ENCODE measurements at regions not wholly inside any gene's neighbourhood (a gene's known extent, or its start where the extent isn't known, plus 50 kb on each side); places are given as distances from the start of the nearest gene placed in this dataset.

- TF ChIP-seq TCF12 (IDR thresholded peaks at IDR 0.05; ENCODE audit: low read depth) (no peak), NFIC (IDR thresholded peaks at IDR 0.05) (no peak), RAD21 (IDR thresholded peaks at IDR 0.05; ENCODE audit: low read depth) (no peak), CREB1 (IDR thresholded peaks at IDR 0.05; ENCODE audit: low read depth) (no peak), MAX (IDR thresholded peaks at IDR 0.05) (no peak), FOXM1 (IDR thresholded peaks at IDR 0.05; ENCODE audit: borderline replicate concordance, low read depth) (no peak), REST (IDR thresholded peaks at IDR 0.05; ENCODE audit: low read depth) (no peak), TEAD4 (IDR thresholded peaks at IDR 0.05) (no peak)
Measured at GRCh38 chr3:163541629-163542028, 1536.7 kb downstream of the SI start.

- TF ChIP-seq FOXM1 (IDR thresholded peaks at IDR 0.05; ENCODE audit: borderline replicate concordance, low read depth) (no peak), CEBPB (IDR thresholded peaks at IDR 0.05) (no peak), CREB1 (IDR thresholded peaks at IDR 0.05; ENCODE audit: low read depth) (no peak), YY1 (IDR thresholded peaks at IDR 0.05; ENCODE audit: low read depth) (no peak), TAF1 (IDR thresholded peaks at IDR 0.05; ENCODE audit: low read depth) (no peak), MAX (IDR thresholded peaks at IDR 0.05) (no peak), REST (IDR thresholded peaks at IDR 0.05; ENCODE audit: low read depth) (no peak), USF1 (IDR thresholded peaks at IDR 0.05) (no peak), TCF12 (IDR thresholded peaks at IDR 0.05; ENCODE audit: low read depth) (no peak), EGR1 (IDR thresholded peaks at IDR 0.05) (no peak), NFIC (IDR thresholded peaks at IDR 0.05) (no peak)
Measured at GRCh38 chr3:163538387-163538786, 1539.9 kb downstream of the SI start.

- TF ChIP-seq ZBTB7A (IDR thresholded peaks at IDR 0.05; ENCODE audit: low read depth), result no peak
- TF ChIP-seq TAF1 (IDR thresholded peaks at IDR 0.05; ENCODE audit: low read depth), result no peak
- TF ChIP-seq CEBPB (IDR thresholded peaks at IDR 0.05), result no peak
- no peak for TF ChIP-seq EGR1 (IDR thresholded peaks at IDR 0.05)
- no peak for TF ChIP-seq NFIC (IDR thresholded peaks at IDR 0.05)
- TF ChIP-seq FOXM1 (IDR thresholded peaks at IDR 0.05; ENCODE audit: borderline replicate concordance, low read depth), result no peak
- no peak for TF ChIP-seq REST (IDR thresholded peaks at IDR 0.05; ENCODE audit: low read depth)
- no peak for TF ChIP-seq USF1 (IDR thresholded peaks at IDR 0.05)
- no peak for TF ChIP-seq RAD21 (IDR thresholded peaks at IDR 0.05; ENCODE audit: low read depth)
- TF ChIP-seq EP300 (IDR thresholded peaks at IDR 0.05; ENCODE audit: borderline replicate concordance), result no peak
- no peak for TF ChIP-seq CREB1 (IDR thresholded peaks at IDR 0.05; ENCODE audit: low read depth)
- TF ChIP-seq MAX (IDR thresholded peaks at IDR 0.05), result no peak
- no peak for TF ChIP-seq TEAD4 (IDR thresholded peaks at IDR 0.05)
Measured at GRCh38 chr3:163533381-163533780, 1544.9 kb downstream of the SI start.

- TF ChIP-seq ZBTB7A (IDR thresholded peaks at IDR 0.05; ENCODE audit: low read depth), result no peak
- no peak for TF ChIP-seq EGR1 (IDR thresholded peaks at IDR 0.05)
- no peak for TF ChIP-seq CEBPB (IDR thresholded peaks at IDR 0.05)
- TF ChIP-seq TEAD4 (IDR thresholded peaks at IDR 0.05), result no peak
- TF ChIP-seq REST (IDR thresholded peaks at IDR 0.05; ENCODE audit: low read depth), result no peak
- no peak for TF ChIP-seq FOXM1 (IDR thresholded peaks at IDR 0.05; ENCODE audit: borderline replicate concordance, low read depth)
- no peak for TF ChIP-seq EP300 (IDR thresholded peaks at IDR 0.05; ENCODE audit: borderline replicate concordance)
- no peak for TF ChIP-seq USF1 (IDR thresholded peaks at IDR 0.05)
- no peak for TF ChIP-seq TAF1 (IDR thresholded peaks at IDR 0.05; ENCODE audit: low read depth)
Measured at GRCh38 chr3:163523375-163523774, 1554.9 kb downstream of the SI start.
